ENCODE measurements at regions not wholly inside any gene's neighbourhood (a gene's known extent, or its start where the extent isn't known, plus 50 kb on each side); places are given as distances from the start of the nearest gene placed in this dataset.

- TF ChIP-seq POLR2AphosphoS5 (IDR thresholded peaks at IDR 0.05; ENCODE audit: low read depth, low read length): no peak
- no peak for TF ChIP-seq CTCF (IDR thresholded peaks at IDR 0.05)
- no peak for TF ChIP-seq TCF7L2 (IDR thresholded peaks at IDR 0.05; ENCODE audit: low read depth, low read length)
- TF ChIP-seq REST (IDR thresholded peaks at IDR 0.05; ENCODE audit: insufficient read depth in 1 of 2, low read depth in 2 of 2, low read length in 1 of 2): no peak
- TF ChIP-seq SIN3A (IDR thresholded peaks at IDR 0.05; ENCODE audit: borderline replicate concordance, insufficient read depth, low read depth, low read length): no peak
These were observed 89.3 kb downstream of the MACIR start for GRCh38 chr5:103347716-103348423.

Measured in Panc1 (cell line).